ENCODE measurements at regions not wholly inside any gene's neighbourhood (a gene's known extent, or its start where the extent isn't known, plus 50 kb on each side); places are given as distances from the start of the nearest gene placed in this dataset.

DNA sequence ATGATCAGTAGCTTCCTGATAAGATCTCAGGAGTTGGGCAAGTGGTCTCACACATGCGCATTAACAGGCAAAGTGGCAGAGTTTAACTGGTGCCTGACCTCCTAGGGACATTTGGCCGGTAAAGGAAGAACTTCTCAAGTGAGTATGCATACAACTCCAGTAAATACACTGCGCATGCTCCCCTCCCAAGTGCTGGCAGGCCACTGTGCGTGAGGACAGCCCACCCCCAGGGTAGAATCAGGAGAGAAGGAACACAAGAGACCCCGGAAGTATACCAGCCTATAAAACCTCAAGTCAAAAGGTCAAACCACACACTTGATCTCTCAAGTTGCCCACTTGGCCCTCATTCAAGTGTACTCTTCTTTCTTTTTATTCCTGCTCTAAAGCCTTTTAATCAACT is 225.5 kb upstream of the ANKRD50 start (continued):
- TF ChIP-seq E2F8 (IDR thresholded peaks at IDR 0.05; ENCODE audit: low read depth, partially characterized antibody) (no peak), PAX5 (IDR thresholded peaks at IDR 0.05; ENCODE audit: borderline replicate concordance, low read depth, low read length) (no peak), POU2F2 (IDR thresholded peaks at IDR 0.05; ENCODE audit: borderline replicate concordance, low read depth, low read length) (no peak), SREBF1 (IDR thresholded peaks at IDR 0.05; ENCODE audit: low read length) (no peak)

DNA sequence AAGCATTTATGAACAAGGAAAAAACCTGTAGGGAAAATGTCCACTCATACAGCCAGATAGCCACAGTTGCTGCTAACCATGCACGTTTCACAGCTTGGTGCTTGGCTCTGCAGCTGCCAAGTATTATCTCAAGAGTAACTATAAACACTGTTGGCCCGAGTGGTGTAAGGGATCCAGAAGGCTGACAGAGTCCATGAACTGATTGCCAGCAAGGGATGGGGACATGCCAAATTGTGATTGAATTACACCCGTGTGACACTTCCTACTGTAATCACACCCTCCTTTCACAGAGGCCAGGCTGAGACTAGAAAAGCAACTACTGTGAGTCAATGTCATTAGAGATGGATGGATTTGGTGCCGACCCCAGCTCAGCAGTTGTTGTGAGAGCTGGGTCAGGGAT is 223.9 kb upstream of the ANKRD50 start:
- ChIA-PET RAD21 (ENCODE audit: unreplicated experiment) (no interaction called here), CTCF (no interaction called here), POLR2A (no interaction called here), SMC1A (ENCODE audit: uncharacterized antibody, unreplicated experiment) (no interaction called here)
- H3K4me2 ChIP-seq (ENCODE audit: control insufficient read depth, insufficient read depth), result no peak overlapping the region
- intact Hi-C loops (cut with micrococcal nuclease; ENCODE audit: unreplicated experiment) (no loop called here), in situ Hi-C loops (cut with MboI) (no loop called here)
- H3K4me3 ChIP-seq, result no peak overlapping the region
- DNase-seq (ENCODE audit: low read depth, low spot score) (no peak), FAIRE-seq (no peak), ATAC-seq (no peak)
- no peaks in the 10 kb centered on the region for H3K36me3 ChIP-seq (ENCODE audit: control insufficient read depth in 2 of 2, insufficient read depth in 2 of 2, low read length in 1 of 2)
- no peak overlapping the region for H2AFZ ChIP-seq (ENCODE audit: control insufficient read depth, low read depth, low read length)
- H3K27me3 ChIP-seq (replicated peaks in 1 of 2; ENCODE audit: control insufficient read depth in 2 of 2, insufficient read depth in 2 of 2, low read length in 1 of 2), result no peaks in the 10 kb centered on the region
- no peaks in the 10 kb centered on the region for H3K9me3 ChIP-seq (replicated peaks; ENCODE audit: control insufficient read depth, insufficient read depth, low read length)
- no peaks in the 10 kb centered on the region for H3K79me2 ChIP-seq (ENCODE audit: control insufficient read depth, insufficient read depth, low read length)
- H4K20me1 ChIP-seq (ENCODE audit: control insufficient read depth, insufficient read depth), result no peaks in the 10 kb centered on the region
- no TSS peak for BruUV-seq (replicated peaks)
- TF ChIP-seq, protein P1, sequence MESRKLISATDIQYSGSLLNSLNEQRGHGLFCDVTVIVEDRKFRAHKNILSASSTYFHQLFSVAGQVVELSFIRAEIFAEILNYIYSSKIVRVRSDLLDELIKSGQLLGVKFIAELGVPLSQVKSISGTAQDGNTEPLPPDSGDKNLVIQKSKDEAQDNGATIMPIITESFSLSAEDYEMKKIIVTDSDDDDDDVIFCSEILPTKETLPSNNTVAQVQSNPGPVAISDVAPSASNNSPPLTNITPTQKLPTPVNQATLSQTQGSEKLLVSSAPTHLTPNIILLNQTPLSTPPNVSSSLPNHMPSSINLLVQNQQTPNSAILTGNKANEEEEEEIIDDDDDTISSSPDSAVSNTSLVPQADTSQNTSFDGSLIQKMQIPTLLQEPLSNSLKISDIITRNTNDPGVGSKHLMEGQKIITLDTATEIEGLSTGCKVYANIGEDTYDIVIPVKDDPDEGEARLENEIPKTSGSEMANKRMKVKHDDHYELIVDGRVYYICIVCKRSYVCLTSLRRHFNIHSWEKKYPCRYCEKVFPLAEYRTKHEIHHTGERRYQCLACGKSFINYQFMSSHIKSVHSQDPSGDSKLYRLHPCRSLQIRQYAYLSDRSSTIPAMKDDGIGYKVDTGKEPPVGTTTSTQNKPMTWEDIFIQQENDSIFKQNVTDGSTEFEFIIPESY (IDR thresholded peaks at IDR 0.05), result no peak
- TF ChIP-seq TCF12 (IDR thresholded peaks at IDR 0.05; ENCODE audit: low read depth, low read length), result no peak
- TF ChIP-seq, protein P2, sequence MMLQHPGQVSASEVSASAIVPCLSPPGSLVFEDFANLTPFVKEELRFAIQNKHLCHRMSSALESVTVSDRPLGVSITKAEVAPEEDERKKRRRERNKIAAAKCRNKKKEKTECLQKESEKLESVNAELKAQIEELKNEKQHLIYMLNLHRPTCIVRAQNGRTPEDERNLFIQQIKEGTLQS (IDR thresholded peaks at IDR 0.05; ENCODE audit: borderline replicate concordance, extremely low read depth, low read depth, low read length), result no peak
- TF ChIP-seq SMAD1 (IDR thresholded peaks at IDR 0.05; ENCODE audit: low read depth, partially characterized antibody), result no peak
- no peak for TF ChIP-seq KLF5 (IDR thresholded peaks at IDR 0.05; ENCODE audit: partially characterized antibody)
- TF ChIP-seq ZNF24 (IDR thresholded peaks at IDR 0.05), result no peak
- TF ChIP-seq MLLT1 (IDR thresholded peaks at IDR 0.05), result no peak
- no peak for TF ChIP-seq SMARCA5 (IDR thresholded peaks at IDR 0.05)
- TF ChIP-seq CREB1 (IDR thresholded peaks at IDR 0.05; ENCODE audit: low read depth), result no peak
- no peaks in the 10 kb centered on the region for H3K4me1 ChIP-seq (ENCODE audit: control insufficient read depth, insufficient read depth, low read length)
- WGBS (ENCODE audit: insufficient coverage, insufficient replicate concordance, low lambda C conversion rate, missing lambda C conversion rate), result 0% methylated on average over 4 of the region's 4 CpGs
- H3K9ac ChIP-seq (ENCODE audit: control insufficient read depth, insufficient read depth, low read length), result no peak overlapping the region
- no peak overlapping the region for H3K27ac ChIP-seq (ENCODE audit: control insufficient read depth, insufficient read depth)

Measured in GM12878 (cell line).